ENCODE measurements at regions not wholly inside any gene's neighbourhood (a gene's known extent, or its start where the extent isn't known, plus 50 kb on each side); places are given as distances from the start of the nearest gene placed in this dataset.

DNA sequence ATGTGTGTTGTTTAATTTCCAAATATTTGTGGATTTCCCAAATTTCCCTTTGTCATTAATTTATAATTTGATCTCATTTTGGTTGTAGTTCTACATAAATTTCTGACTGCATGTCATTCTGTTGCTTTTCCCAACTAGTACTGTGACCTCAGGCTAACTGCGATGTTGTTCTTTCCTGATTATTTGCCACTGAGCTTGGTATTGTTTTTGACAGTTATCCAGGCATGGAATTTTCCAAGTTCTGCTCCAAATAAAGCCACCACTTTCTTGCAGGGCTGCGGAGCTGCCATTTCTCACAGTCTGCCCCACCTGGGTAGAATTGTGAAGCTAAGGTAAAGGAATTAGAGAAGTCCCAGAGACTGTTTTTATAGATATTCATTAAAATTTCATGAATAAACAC is 328.8 kb downstream of the ZNF674 start:
- Histone ChIP-seq H3K9me3 (no peaks in the 10 kb centered on the region), H3K9ac (ENCODE audit: low read depth in 2 of 2, low read length in 2 of 2) (no peak overlapping the region), H3K36me3 (no peaks in the 10 kb centered on the region), H3K27me3 (no peaks in the 10 kb centered on the region), H3K27ac (no peak overlapping the region), H3K4me1 (no peaks in the 10 kb centered on the region), H3K4me3 (no peak overlapping the region)
- DNase-seq, result no peak
- TF ChIP-seq, protein P1, sequence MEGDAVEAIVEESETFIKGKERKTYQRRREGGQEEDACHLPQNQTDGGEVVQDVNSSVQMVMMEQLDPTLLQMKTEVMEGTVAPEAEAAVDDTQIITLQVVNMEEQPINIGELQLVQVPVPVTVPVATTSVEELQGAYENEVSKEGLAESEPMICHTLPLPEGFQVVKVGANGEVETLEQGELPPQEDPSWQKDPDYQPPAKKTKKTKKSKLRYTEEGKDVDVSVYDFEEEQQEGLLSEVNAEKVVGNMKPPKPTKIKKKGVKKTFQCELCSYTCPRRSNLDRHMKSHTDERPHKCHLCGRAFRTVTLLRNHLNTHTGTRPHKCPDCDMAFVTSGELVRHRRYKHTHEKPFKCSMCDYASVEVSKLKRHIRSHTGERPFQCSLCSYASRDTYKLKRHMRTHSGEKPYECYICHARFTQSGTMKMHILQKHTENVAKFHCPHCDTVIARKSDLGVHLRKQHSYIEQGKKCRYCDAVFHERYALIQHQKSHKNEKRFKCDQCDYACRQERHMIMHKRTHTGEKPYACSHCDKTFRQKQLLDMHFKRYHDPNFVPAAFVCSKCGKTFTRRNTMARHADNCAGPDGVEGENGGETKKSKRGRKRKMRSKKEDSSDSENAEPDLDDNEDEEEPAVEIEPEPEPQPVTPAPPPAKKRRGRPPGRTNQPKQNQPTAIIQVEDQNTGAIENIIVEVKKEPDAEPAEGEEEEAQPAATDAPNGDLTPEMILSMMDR (IDR thresholded peaks at IDR 0.05), result no peak
- intact Hi-C loops (cut with DNase I), result no loop called here

DNA sequence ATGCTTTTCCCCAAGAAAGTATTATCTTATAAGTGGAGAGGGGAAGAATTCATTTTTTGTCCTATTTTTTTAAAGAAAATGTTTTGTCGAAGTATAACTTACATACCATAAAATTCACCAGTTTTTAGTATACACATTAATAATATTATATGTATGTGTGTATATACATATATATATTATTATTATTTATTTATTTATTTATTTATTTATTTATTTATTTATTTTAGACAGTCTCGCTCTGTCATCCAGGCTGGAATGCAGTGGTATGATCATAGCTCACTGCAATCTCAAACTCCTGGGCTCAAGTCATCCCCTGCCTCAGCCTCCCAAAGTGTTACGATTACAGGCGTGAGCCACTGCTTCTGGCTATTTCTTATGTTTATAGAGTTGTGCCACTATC is 334.1 kb downstream of the ZNF674 start:
- Histone ChIP-seq H3K9me3 (no peaks in the 10 kb centered on the region), H3K4me1 (no peaks in the 10 kb centered on the region), H3K9ac (ENCODE audit: low read depth in 2 of 2, low read length in 2 of 2) (no peak overlapping the region), H3K27me3 (no peaks in the 10 kb centered on the region), H3K36me3 (no peaks in the 10 kb centered on the region), H3K27ac (no peak overlapping the region), H3K4me3 (no peak overlapping the region)
- no peak for DNase-seq
- intact Hi-C loops (cut with DNase I), result no loop called here
- TF ChIP-seq, protein P1 (IDR thresholded peaks at IDR 0.05), result no peak

DNA sequence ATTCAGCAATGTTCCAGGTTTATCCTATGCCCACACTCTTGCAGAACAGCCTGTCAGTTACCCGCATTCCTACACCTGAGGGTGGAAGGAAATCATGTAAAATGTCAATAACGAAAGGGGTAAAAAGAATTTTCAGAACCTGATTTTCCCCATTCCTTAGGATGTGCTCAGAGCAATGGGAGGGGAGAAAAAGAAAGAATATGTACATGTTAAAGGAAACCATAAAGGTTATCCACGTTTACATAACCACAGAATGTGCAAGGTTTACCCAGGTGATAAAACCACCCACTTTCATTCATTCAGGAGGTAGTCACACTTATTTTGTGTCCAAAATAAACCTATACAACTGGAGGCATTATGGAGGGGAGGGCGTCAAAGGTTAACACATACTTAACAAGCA is 335.5 kb downstream of the ZNF674 start:
- intact Hi-C loops (cut with DNase I), result no loop called here
- DNase-seq, result no peak
- Histone ChIP-seq H3K27me3 (no peaks in the 10 kb centered on the region), H3K9me3 (no peaks in the 10 kb centered on the region), H3K4me3 (no peak overlapping the region), H3K36me3 (no peaks in the 10 kb centered on the region), H3K4me1 (no peaks in the 10 kb centered on the region), H3K9ac (ENCODE audit: low read depth in 2 of 2, low read length in 2 of 2) (no peak overlapping the region), H3K27ac (no peak overlapping the region)
- TF ChIP-seq, protein P1 (IDR thresholded peaks at IDR 0.05), result no peak

DNA sequence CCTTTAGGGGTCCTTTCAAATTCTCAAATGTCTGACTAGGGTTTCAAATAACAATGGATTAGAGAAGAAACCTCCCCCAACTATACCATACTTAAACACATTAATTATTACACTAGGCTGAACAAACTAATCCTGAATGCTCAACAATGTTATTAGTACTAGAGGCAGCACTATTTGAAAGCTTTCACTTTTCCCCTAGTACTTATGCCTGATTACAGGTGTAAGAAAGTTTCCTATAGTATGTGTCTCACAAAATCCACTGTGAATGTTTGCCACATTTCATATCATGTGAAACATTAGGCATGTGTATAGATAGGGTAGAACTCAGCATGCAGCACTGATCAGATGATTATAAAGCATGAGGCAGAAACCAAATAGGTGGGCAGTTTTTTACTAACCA is 336.2 kb downstream of the ZNF674 start:
- H3K4me1 ChIP-seq, result no peaks in the 10 kb centered on the region
- no peaks in the 10 kb centered on the region for H3K36me3 ChIP-seq
- H3K27ac ChIP-seq, result no peak overlapping the region
- TF ChIP-seq, protein P1 (IDR thresholded peaks at IDR 0.05), result no peak
- intact Hi-C loops (cut with DNase I), result no loop called here
- DNase-seq, result no peak
- H3K4me3 ChIP-seq, result no peak overlapping the region
- H3K27me3 ChIP-seq, result no peaks in the 10 kb centered on the region
- no peak overlapping the region for H3K9ac ChIP-seq (ENCODE audit: low read depth in 2 of 2, low read length in 2 of 2)
- no peaks in the 10 kb centered on the region for H3K9me3 ChIP-seq

DNA sequence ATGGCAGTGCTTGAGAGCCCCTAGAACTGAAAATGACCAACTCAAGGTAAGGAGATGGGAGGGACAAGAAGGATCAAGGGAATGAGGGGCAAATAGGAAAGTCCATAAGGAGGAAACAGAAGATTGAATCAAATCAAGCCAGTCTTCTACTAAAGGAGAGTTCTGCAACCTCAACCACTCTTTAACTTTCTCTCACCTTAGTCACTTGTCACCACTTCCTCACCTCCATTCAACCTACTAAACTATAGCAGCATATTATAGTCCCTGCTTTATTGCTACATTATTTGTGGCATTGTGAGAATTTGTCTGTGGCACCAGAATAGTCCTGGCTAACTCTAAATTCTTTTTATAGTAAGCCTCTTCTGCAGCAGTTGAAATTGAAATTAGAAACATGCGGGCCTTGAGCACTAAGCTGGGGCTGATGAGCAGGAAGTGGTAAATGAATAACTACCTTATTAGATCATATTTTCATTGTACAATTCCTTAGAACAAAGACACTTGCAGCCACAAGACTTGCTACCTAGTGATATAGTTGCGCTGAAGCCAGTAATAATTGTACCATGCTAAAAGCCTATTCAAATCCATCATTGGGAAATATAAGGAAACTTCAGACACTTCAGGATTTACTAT is 336.9 kb downstream of the ZNF674 start:
- Histone ChIP-seq H3K27ac (no peak overlapping the region), H3K4me1 (no peaks in the 10 kb centered on the region), H3K9ac (ENCODE audit: low read depth in 2 of 2, low read length in 2 of 2) (no peak overlapping the region), H3K9me3 (no peaks in the 10 kb centered on the region), H3K27me3 (no peaks in the 10 kb centered on the region), H3K36me3 (no peaks in the 10 kb centered on the region), H3K4me3 (no peak overlapping the region)
- TF ChIP-seq, protein P1 (IDR thresholded peaks at IDR 0.05), result no peak
- intact Hi-C loops (cut with DNase I), result no loop called here
- no peak for DNase-seq

All from colonic mucosa (tissue), 4 donors.